Tibial nerve (tissue), 3 donors: ENCODE measurements at regions not wholly inside any gene's neighbourhood (a gene's known extent, or its start where the extent isn't known, plus 50 kb on each side); places are given as distances from the start of the nearest gene placed in this dataset.

Experiments
- CTCF ChIP-seq, 5 experiments: fragments of 200-600 bp in 3 of 5; fragments of 450-650 bp in 2 of 5; sonication (generic) in 3 of 5; IDR thresholded peaks; one replicate each; pipeline ENCODE4 v1.5.1; 2016 to 2019; ENCODE audit warnings: antibody characterized with exemption in 5 of 5, mild to moderate bottlenecking in 3 of 5, moderate library complexity in 2 of 5
- POLR2A ChIP-seq, 2 donors: fragments of 450-650 bp; IDR thresholded peaks; one replicate each; pipeline ENCODE4 v1.6.1; 2017; ENCODE audit warnings: antibody characterized with exemption in 2 of 2, mild to moderate bottlenecking in 2 of 2, moderate library complexity in 2 of 2

- TF ChIP-seq CTCF (IDR thresholded peaks at IDR 0.05): no peak
- TF ChIP-seq POLR2A (IDR thresholded peaks at IDR 0.05): no peak
These were observed 617.7 kb upstream of the NR2F2 start for GRCh38 chr15:95712785-95713184.
